ENCODE measurements at regions not wholly inside any gene's neighbourhood (a gene's known extent, or its start where the extent isn't known, plus 50 kb on each side); places are given as distances from the start of the nearest gene placed in this dataset.

DNA sequence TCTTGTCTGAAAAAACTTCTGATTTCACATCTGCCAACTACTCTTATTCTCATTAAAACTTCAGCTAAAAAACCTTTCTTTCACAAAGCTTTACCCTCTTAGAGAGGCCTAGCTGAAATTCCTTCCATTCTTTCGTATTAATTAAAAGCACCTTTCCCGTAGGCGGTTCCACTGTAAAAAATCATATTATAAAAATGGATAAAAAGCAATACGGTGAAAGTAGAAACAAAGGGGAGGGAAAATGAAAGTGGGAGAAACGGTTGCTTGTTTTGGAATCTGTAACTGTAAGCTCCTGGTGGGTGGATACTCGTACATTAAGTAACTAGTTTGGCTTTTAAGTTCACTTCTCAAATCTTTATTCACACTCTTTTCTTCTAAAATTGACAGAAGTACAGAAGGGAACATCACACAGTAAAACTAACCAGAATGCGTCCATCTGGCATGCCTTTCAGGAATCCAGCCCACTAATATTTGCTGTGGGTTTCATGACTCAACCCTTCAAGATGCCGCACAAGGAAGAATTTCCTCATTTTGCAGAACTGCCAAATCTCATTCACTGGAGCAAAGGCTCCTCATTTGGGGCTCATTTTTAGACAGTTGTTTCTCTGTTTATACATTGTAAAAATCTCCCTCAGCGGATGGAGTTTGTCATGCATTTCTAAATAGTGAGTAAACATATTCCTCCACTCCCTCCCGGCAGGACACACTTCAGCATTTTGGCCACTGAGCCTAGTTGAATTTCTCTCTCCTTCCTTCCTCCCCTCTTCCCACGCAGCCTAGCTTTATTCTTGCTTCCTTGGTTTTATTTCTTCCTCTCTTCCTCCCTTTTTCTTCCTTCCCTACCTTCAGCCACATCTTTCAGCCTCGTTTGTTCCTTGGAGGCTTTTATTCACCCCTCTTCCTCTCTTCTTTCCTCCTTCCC, 419.5 kb upstream of the NAALADL2 start:
- H3K27ac ChIP-seq = peak overlapping the region; percentile 89
- H3K36me3 ChIP-seq (ENCODE audit: control insufficient read depth, insufficient read depth, low read length) = no peaks in the 10 kb centered on the region
- no peaks in the 10 kb centered on the region for H3K4me1 ChIP-seq
- H3K4me3 ChIP-seq (ENCODE audit: low read depth, low read length) = peak overlapping the region; percentile 72
- H3K27me3 ChIP-seq (ENCODE audit: control insufficient read depth, insufficient read depth, low read length) = no peaks in the 10 kb centered on the region
- no peaks in the 10 kb centered on the region for H3K79me2 ChIP-seq
- H3K9ac ChIP-seq = no peak overlapping the region
- TF ChIP-seq, protein P1, sequence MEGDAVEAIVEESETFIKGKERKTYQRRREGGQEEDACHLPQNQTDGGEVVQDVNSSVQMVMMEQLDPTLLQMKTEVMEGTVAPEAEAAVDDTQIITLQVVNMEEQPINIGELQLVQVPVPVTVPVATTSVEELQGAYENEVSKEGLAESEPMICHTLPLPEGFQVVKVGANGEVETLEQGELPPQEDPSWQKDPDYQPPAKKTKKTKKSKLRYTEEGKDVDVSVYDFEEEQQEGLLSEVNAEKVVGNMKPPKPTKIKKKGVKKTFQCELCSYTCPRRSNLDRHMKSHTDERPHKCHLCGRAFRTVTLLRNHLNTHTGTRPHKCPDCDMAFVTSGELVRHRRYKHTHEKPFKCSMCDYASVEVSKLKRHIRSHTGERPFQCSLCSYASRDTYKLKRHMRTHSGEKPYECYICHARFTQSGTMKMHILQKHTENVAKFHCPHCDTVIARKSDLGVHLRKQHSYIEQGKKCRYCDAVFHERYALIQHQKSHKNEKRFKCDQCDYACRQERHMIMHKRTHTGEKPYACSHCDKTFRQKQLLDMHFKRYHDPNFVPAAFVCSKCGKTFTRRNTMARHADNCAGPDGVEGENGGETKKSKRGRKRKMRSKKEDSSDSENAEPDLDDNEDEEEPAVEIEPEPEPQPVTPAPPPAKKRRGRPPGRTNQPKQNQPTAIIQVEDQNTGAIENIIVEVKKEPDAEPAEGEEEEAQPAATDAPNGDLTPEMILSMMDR (IDR thresholded peaks at IDR 0.05) = no peak
- peak overlapping the region; percentile 96 for H2AFZ ChIP-seq
- no peaks in the 10 kb centered on the region for H3K9me3 ChIP-seq (ENCODE audit: control insufficient read depth, low read length)
- H3K4me2 ChIP-seq (ENCODE audit: low read length) = peak overlapping the region; percentile 37

DNA sequence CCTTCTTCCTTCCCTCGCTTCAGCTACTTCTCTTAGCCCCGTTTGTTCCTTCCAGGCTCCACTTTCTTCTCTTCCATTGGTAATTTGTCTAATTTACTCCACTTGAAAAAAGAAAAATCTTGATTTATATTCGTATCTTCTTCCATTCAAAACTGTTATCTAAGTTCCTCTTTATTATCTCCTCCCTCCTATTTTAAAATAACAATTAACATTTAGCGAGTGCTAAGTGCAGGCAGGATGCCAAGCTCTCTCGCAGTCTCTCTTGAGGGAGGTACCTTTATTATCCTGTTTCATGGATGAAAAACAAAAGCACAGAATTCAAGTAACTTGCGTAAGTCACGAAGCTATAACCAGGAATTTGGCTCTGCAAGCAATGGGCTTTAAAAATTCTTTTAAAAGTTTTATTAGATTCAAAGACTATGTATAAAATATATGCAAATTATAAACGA, 418.9 kb upstream of the NAALADL2 start:
- TF ChIP-seq, protein P1 (IDR thresholded peaks at IDR 0.05) = no peak
- H3K27ac ChIP-seq = peak overlapping the region; percentile 89

GRCh38 chr3:174440741-174441587, 418.2 kb upstream of the NAALADL2 start:
- H3K79me2 ChIP-seq = no peaks in the 10 kb centered on the region

More for the DNA sequence above, 418.9 kb upstream of the NAALADL2 start:
- Histone ChIP-seq H3K9me3 (ENCODE audit: control insufficient read depth, low read length) (no peaks in the 10 kb centered on the region), H3K4me1 (no peaks in the 10 kb centered on the region), H3K36me3 (ENCODE audit: control insufficient read depth, insufficient read depth, low read length) (no peaks in the 10 kb centered on the region), H3K27me3 (ENCODE audit: control insufficient read depth, insufficient read depth, low read length) (no peaks in the 10 kb centered on the region), H2AFZ (peak overlapping the region; percentile 96), H3K79me2 (no peaks in the 10 kb centered on the region), H3K9ac (no peak overlapping the region), H3K4me3 (ENCODE audit: low read depth, low read length) (peak overlapping the region; percentile 72), H3K4me2 (ENCODE audit: low read length) (peak overlapping the region; percentile 37)

DNA sequence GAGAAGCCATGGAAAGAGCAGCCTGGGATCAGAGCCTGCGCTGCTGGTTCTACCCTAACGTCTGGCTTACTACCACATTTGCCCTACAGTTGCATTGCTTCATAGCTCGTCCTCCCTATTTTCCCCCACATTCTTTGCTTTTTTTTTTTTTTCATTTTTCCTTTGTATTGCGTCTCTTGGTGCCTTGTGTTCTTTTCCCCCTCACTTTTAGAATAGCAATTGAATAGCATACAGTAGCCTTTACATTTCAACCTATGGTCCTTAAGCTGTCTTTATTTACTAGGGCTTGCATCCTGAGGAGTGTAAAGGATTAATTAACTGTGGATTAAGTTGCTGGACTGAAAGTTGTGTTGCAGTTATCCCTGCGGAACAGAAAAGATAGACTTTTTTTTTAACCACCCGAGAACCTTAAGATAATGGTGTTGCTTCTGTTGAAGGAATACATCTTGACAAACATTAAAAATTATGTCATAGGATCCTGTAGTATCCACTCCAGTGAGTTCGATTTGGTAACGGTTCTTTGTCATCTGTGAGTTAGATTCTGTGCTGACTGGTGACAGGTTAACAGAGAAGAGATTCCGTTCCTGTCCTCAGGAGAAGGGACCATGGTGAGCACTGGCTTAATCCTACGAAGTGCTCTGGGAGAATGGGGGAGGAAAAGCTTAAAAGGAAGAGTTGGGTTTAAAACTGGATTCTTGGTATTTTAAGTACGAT, 417.4 kb upstream of the NAALADL2 start:
- no peaks in the 10 kb centered on the region for H3K36me3 ChIP-seq (ENCODE audit: control insufficient read depth, insufficient read depth, low read length)
- peak overlapping the region; percentile 37 for H3K4me2 ChIP-seq (ENCODE audit: low read length)
- TF ChIP-seq, protein P1 (IDR thresholded peaks at IDR 0.05) = no peak
- peak overlapping the region; percentile 41 for H3K9ac ChIP-seq
- peaks cover 1% of the 10 kb centered on the region for H3K79me2 ChIP-seq
- H3K4me1 ChIP-seq = no peaks in the 10 kb centered on the region
- H3K9me3 ChIP-seq (ENCODE audit: control insufficient read depth, low read length) = no peaks in the 10 kb centered on the region
- H3K27ac ChIP-seq = peak overlapping the region; percentile 89
- H3K27me3 ChIP-seq (ENCODE audit: control insufficient read depth, insufficient read depth, low read length) = no peaks in the 10 kb centered on the region
- peak overlapping the region; percentile 72 for H3K4me3 ChIP-seq (ENCODE audit: low read depth, low read length)
- peak overlapping the region; percentile 96 for H2AFZ ChIP-seq

More at GRCh38 chr3:174440741-174441587, 418.2 kb upstream of the NAALADL2 start:
- Histone ChIP-seq H3K36me3 (ENCODE audit: control insufficient read depth, insufficient read depth, low read length) (no peaks in the 10 kb centered on the region), H3K27ac (peak overlapping the region; percentile 89), H3K4me2 (ENCODE audit: low read length) (peak overlapping the region; percentile 37), H3K9ac (peak overlapping the region; percentile 41), H3K9me3 (ENCODE audit: control insufficient read depth, low read length) (no peaks in the 10 kb centered on the region), H3K4me1 (no peaks in the 10 kb centered on the region), H3K4me3 (ENCODE audit: low read depth, low read length) (peak overlapping the region; percentile 72), H2AFZ (peak overlapping the region; percentile 96), H3K27me3 (ENCODE audit: control insufficient read depth, insufficient read depth, low read length) (no peaks in the 10 kb centered on the region)
- TF ChIP-seq, protein P1 (IDR thresholded peaks at IDR 0.05) = peak; percentile 6

All from parathyroid adenoma (tissue), 2 donors.